H1 (cell line): ENCODE measurements at regions not wholly inside any gene's neighbourhood (a gene's known extent, or its start where the extent isn't known, plus 50 kb on each side); places are given as distances from the start of the nearest gene placed in this dataset.

ENCODE experiments used
- CTCF ChIA-PET: fragments of 300-600 bp; sonication (Branson Sonifier 250); formaldehyde crosslinking; loops from one replicate; lab custom pipeline; 2021; ENCODE audit not compliant: partially characterized antibody; lab: Charles Lee
- POLR2A ChIA-PET: fragments of 300-600 bp; sonication (Branson Sonifier 250); formaldehyde crosslinking; loops from one replicate; lab custom pipeline; 2021; ENCODE audit warnings: inconsistent platforms; ENCODE audit not compliant: partially characterized antibody; lab: Charles Lee
- DNase-seq, 2 experiments: peaks; one replicate each; pipeline versions ENCODE4 v3.0.0 to v3.0.0-alpha.2; 2010 to 2022; ENCODE audit warnings: low spot score in 2 of 2, low read depth in 1 of 2, mixed read lengths in 1 of 2
- FAIRE-seq: peaks from 2 replicates; lab custom pipeline; 2011; peaks lifted over from hg19 to GRCh38; lab: Jason Lieb, UNC
- H2AFZ ChIP-seq: 2 replicates; pipeline ENCODE4 v1.8.1; 2012; ENCODE audit warnings: low read length, inconsistent platforms
- H2AK5ac ChIP-seq: 2 replicates; pipeline ENCODE4 v1.6.1; 2013; ENCODE audit warnings: low read depth, low read length
- H2BK120ac ChIP-seq: replicated peaks from 2 replicates; pipeline ENCODE3; 2013; ENCODE audit warnings: low read depth, low read length, inconsistent platforms
- H2BK12ac ChIP-seq: 2 replicates; pipeline ENCODE4 v1.6.1; 2013; ENCODE audit warnings: low read depth, low read length
- H2BK15ac ChIP-seq: 2 replicates; pipeline ENCODE4 v1.6.1; 2013; ENCODE audit warnings: low read length
- H2BK20ac ChIP-seq: 2 replicates; pipeline ENCODE4 v1.6.1; 2013; ENCODE audit warnings: low read length
- H2BK5ac ChIP-seq: 2 replicates; pipeline ENCODE4 v1.6.1; 2013; ENCODE audit warnings: low read depth, low read length
- H3K14ac ChIP-seq: 2 replicates; pipeline ENCODE4 v1.6.1; 2013; ENCODE audit warnings: inconsistent platforms; ENCODE audit not compliant: insufficient read length
- H3K18ac ChIP-seq: 2 replicates; pipeline ENCODE4 v1.6.1; 2013; ENCODE audit warnings: low read length; ENCODE audit errors: extremely low read depth
- H3K23ac ChIP-seq: 2 replicates; pipeline ENCODE4 v1.6.1; 2013; ENCODE audit warnings: inconsistent platforms; ENCODE audit not compliant: insufficient read length
- H3K23me2 ChIP-seq: 2 replicates; pipeline ENCODE4 v1.6.1; 2013; ENCODE audit warnings: low read depth, low read length
- H3K27ac ChIP-seq: 2 replicates; pipeline ENCODE4 v1.6.1; 2011; ENCODE audit warnings: low read depth, low read length, inconsistent platforms
- H3K27me3 ChIP-seq, 4 experiments: replicated peaks in 1 of 4; 1 replicate in 1 of 4; 2 replicates in 3 of 4; pipeline versions ENCODE4 v1.6.1 to v1.8.1; 2011 to 2013; ENCODE audit warnings: low read length in 3 of 4, mild to moderate bottlenecking in 3 of 4, inconsistent platforms in 2 of 4, mixed read lengths in 2 of 4, moderate library complexity in 1 of 4; ENCODE audit not compliant: control insufficient read depth in 3 of 4, insufficient read depth in 3 of 4; ENCODE audit errors: extremely low read depth in 1 of 4
- H3K36me3 ChIP-seq, 4 experiments: 2 replicates each; pipeline versions ENCODE4 v1.6.1 to v1.8.1; 2011 to 2013; ENCODE audit warnings: mild to moderate bottlenecking in 4 of 4, low read length in 3 of 4, moderate library complexity in 2 of 4, control low read depth in 1 of 4, inconsistent platforms in 1 of 4; ENCODE audit not compliant: insufficient read depth in 4 of 4, control insufficient read depth in 2 of 4
- H3K4ac ChIP-seq: replicated peaks from 2 replicates; pipeline ENCODE3; 2013; ENCODE audit warnings: low read length, low read depth, mixed read lengths, inconsistent platforms; ENCODE audit not compliant: insufficient read length
- H3K4me1 ChIP-seq, 4 experiments: replicated peaks in 1 of 4; 1 replicate in 1 of 4; 2 replicates in 3 of 4; pipeline versions ENCODE4 v1.6.1 to v1.8.1; 2011 to 2013; ENCODE audit warnings: low read length in 3 of 4, inconsistent platforms in 2 of 4, mixed read lengths in 1 of 4; ENCODE audit not compliant: insufficient read depth in 4 of 4, control insufficient read depth in 3 of 4
- H3K4me2 ChIP-seq, 2 experiments: 2 replicates each; pipeline versions ENCODE4 v1.6.1 to v1.8.1; 2011 to 2013; ENCODE audit warnings: low read depth in 2 of 2, low read length in 2 of 2, control low read depth in 1 of 2, inconsistent platforms in 1 of 2, mild to moderate bottlenecking in 1 of 2; ENCODE audit not compliant: insufficient read depth in 1 of 2
- H3K4me3 ChIP-seq, 4 experiments: fragments of 200-600, 300-600 bp in 1 of 4; sonication (generic), shearing (Covaris generic), sonication (Bioruptor Twin) in 1 of 4; 2 replicates each; pipeline versions ENCODE4 v1.5.1 to v1.8.1; 2011 to 2016; ENCODE audit warnings: low read length in 4 of 4, low read depth in 3 of 4, control low read depth in 2 of 4, inconsistent platforms in 2 of 4, mild to moderate bottlenecking in 2 of 4, mixed read lengths in 1 of 4, moderate library complexity in 1 of 4; ENCODE audit not compliant: insufficient read depth in 2 of 4; ENCODE audit errors: extremely low read depth in 1 of 4
- H3K56ac ChIP-seq: replicated peaks from 2 replicates; pipeline ENCODE3; 2013; ENCODE audit warnings: low read depth, mild to moderate bottlenecking, mixed read lengths, low read length, inconsistent platforms; ENCODE audit not compliant: insufficient read length
- H3K79me1 ChIP-seq: 2 replicates; pipeline ENCODE4 v1.6.1; 2013; ENCODE audit warnings: low read depth, low read length, control low read depth
- H3K79me2 ChIP-seq, 2 experiments: 2 replicates each; pipeline versions ENCODE4 v1.6.1 to v1.8.1; 2012 to 2013; ENCODE audit warnings: low read length in 2 of 2, mild to moderate bottlenecking in 2 of 2, inconsistent platforms in 1 of 2; ENCODE audit not compliant: insufficient read depth in 2 of 2, control insufficient read depth in 1 of 2
- H3K9ac ChIP-seq, 4 experiments: replicated peaks in 1 of 4; 1 replicate in 1 of 4; 2 replicates in 3 of 4; pipeline versions ENCODE4 v1.6.1 to v1.8.1; 2011 to 2013; ENCODE audit warnings: low read depth in 3 of 4, low read length in 3 of 4, control low read depth in 2 of 4, mild to moderate bottlenecking in 2 of 4, moderate library complexity in 2 of 4, inconsistent platforms in 1 of 4; ENCODE audit errors: extremely low read depth in 1 of 4
- H3K9me3 ChIP-seq, 2 experiments: 2 replicates each; pipeline versions ENCODE4 v1.6.1 to v1.8.1; 2012 to 2013; ENCODE audit warnings: mild to moderate bottlenecking in 2 of 2, moderate library complexity in 2 of 2, control low read depth in 1 of 2, inconsistent platforms in 1 of 2, low read depth in 1 of 2, low read length in 1 of 2, mixed read lengths in 1 of 2; ENCODE audit not compliant: insufficient read depth in 2 of 2
- H4K20me1 ChIP-seq, 2 experiments: replicated peaks in 1 of 2; 2 replicates each; pipeline versions ENCODE3 to v1.8.1; 2011 to 2013; ENCODE audit warnings: inconsistent platforms in 2 of 2, low read length in 2 of 2, mild to moderate bottlenecking in 1 of 2; ENCODE audit not compliant: insufficient read depth in 2 of 2, control insufficient read depth in 1 of 2
- H4K5ac ChIP-seq: 2 replicates; pipeline ENCODE4 v1.6.1; 2013; ENCODE audit warnings: low read length, low read depth, mixed read lengths, inconsistent platforms; ENCODE audit not compliant: insufficient read length
- H4K8ac ChIP-seq: 2 replicates; pipeline ENCODE4 v1.8.0; 2013; ENCODE audit warnings: mild to moderate bottlenecking, moderate library complexity, low read length, inconsistent platforms; ENCODE audit not compliant: insufficient read depth; ENCODE audit errors: extremely low read depth
- H4K91ac ChIP-seq: replicated peaks from 2 replicates; pipeline ENCODE3; 2013; ENCODE audit warnings: low read length, mixed read lengths, inconsistent platforms; ENCODE audit not compliant: insufficient read length
- BRCA1 ChIP-seq: IDR thresholded peaks from 2 replicates; pipeline ENCODE4 v1.6.1; 2012; ENCODE audit warnings: low read depth, low read length, improper control_type of control experiment
- CHD2 ChIP-seq: IDR thresholded peaks from 2 replicates; pipeline ENCODE4 v1.6.1; 2012; ENCODE audit warnings: low read length, improper control_type of control experiment
- EP300 ChIP-seq, 2 experiments: IDR thresholded peaks; 1 replicate in 1 of 2; 2 replicates in 1 of 2; pipeline ENCODE4 v1.6.1; 2011 to 2012; ENCODE audit warnings: low read depth in 2 of 2, low read length in 2 of 2, mild to moderate bottlenecking in 2 of 2, borderline replicate concordance in 1 of 2, inconsistent platforms in 1 of 2, moderate library complexity in 1 of 2
- NANOG ChIP-seq: IDR thresholded peaks from 2 replicates; pipeline ENCODE4 v1.6.1; 2011; ENCODE audit warnings: low read length, low read depth, mild to moderate bottlenecking, inconsistent platforms; ENCODE audit not compliant: insufficient read depth, poor library complexity, severe bottlenecking
- SUZ12 ChIP-seq: fragments of 200-600 bp; sonication (generic); IDR thresholded peaks from 2 replicates; pipeline ENCODE4 v1.6.1; 2012; ENCODE audit warnings: mild to moderate bottlenecking, inconsistent platforms, low read length, moderate library complexity, mixed read lengths
- YY1 ChIP-seq: IDR thresholded peaks from 2 replicates; pipeline ENCODE4 v1.6.1; 2011; ENCODE audit warnings: low read depth, mild to moderate bottlenecking, low read length
- ZNF274 ChIP-seq: IDR thresholded peaks from 2 replicates; pipeline ENCODE4 v1.7.0; 2012; ENCODE audit warnings: low read length, borderline replicate concordance; ENCODE audit errors: extremely low read depth
- WGBS, 2 experiments: shearing (Covaris generic) in 1 of 2; methylation state at CpG; one replicate each; pipeline versions ENCODE4 v1.1.6 to v1.1.7; 2013 to 2015; ENCODE audit warnings: low lambda C conversion rate in 2 of 2, mixed read lengths in 2 of 2, inconsistent platforms in 1 of 2, low coverage in 1 of 2, missing lambda C conversion rate in 1 of 2; ENCODE audit not compliant: insufficient replicate concordance in 2 of 2, insufficient coverage in 1 of 2, insufficient read length in 1 of 2; ENCODE audit errors: extremely low coverage in 1 of 2, missing lambda C conversion rate in 1 of 2; 5-methylcytosine and 5-hydroxymethylcytosine counted together

GRCh38 chr2:81583311-81584108, 1279.0 kb upstream of the LRRTM1 start:
- H2BK120ac ChIP-seq: no peak overlapping the region
- no peak overlapping the region for H3K14ac ChIP-seq
- no peaks in the 10 kb centered on the region for H3K23me2 ChIP-seq
- no peak overlapping the region for H4K91ac ChIP-seq
- no peaks in the 10 kb centered on the region for H3K36me3 ChIP-seq
- H3K27me3 ChIP-seq: no peaks in the 10 kb centered on the region
- no peak overlapping the region for H2BK5ac ChIP-seq
- H4K20me1 ChIP-seq: no peaks in the 10 kb centered on the region
- TF ChIP-seq SUZ12: no peak
- no peak for TF ChIP-seq CHD2
- TF ChIP-seq BRCA1: no peak
- no peak for TF ChIP-seq EP300 (IDR thresholded peaks at IDR 0.05; ENCODE audit: borderline replicate concordance in 1 of 2, low read depth in 2 of 2, low read length in 2 of 2)
- TF ChIP-seq NANOG: no peak
- TF ChIP-seq ZNF274: no peak
- TF ChIP-seq YY1: no peak
- no peak overlapping the region for H3K4me2 ChIP-seq
- H3K79me1 ChIP-seq: no peaks in the 10 kb centered on the region
- H3K27ac ChIP-seq: no peak overlapping the region
- H3K56ac ChIP-seq: no peak overlapping the region
- peaks cover 0 to 4% of the 10 kb centered on the region in 2 experiments; a peak in 1 of 4 replicates for H3K9me3 ChIP-seq
- H4K5ac ChIP-seq: no peak overlapping the region
- POLR2A ChIA-PET: no interaction called here
- no peaks in the 10 kb centered on the region for H3K79me2 ChIP-seq
- H2AFZ ChIP-seq: 0 out of 2 replicates have a peak overlapping the region, but pooled peaks have one; percentile 39
- WGBS, 2 experiments: 89% methylated on average over 18 of the region's 20 CpGs; no CpG with 5 or more reads in 1 of the 2 experiments
- H2AK5ac ChIP-seq: no peak overlapping the region
- H3K23ac ChIP-seq: no peak overlapping the region
- H3K4me1 ChIP-seq: no peaks in the 10 kb centered on the region
- DNase-seq (no peak), FAIRE-seq (no peak)
- H2BK15ac ChIP-seq: no peak overlapping the region
- CTCF ChIA-PET: no interaction called here
- no peak overlapping the region; the same call in 1 of the 2 replicates for H4K8ac ChIP-seq
- no peak overlapping the region for H3K18ac ChIP-seq
- no peak overlapping the region for H2BK20ac ChIP-seq
- H3K4me3 ChIP-seq: no peak overlapping the region
- no peak overlapping the region for H2BK12ac ChIP-seq
- H3K9ac ChIP-seq: no peak overlapping the region
- H3K4ac ChIP-seq: no peak overlapping the region
